EL (cell line): ENCODE measurements at regions not wholly inside any gene's neighbourhood (a gene's known extent, or its start where the extent isn't known, plus 50 kb on each side); places are given as distances from the start of the nearest gene placed in this dataset.

ENCODE experiments used
- DNase-seq: peaks from one replicate; pipeline ENCODE4 v3.0.0-alpha.2; 2016

GRCh38 chr7:18202315-18203045 lies 174.8 kb upstream of the PRPS1L1 start:
- no peak for DNase-seq

GRCh38 chr7:18206331-18206730 lies 178.7 kb upstream of the PRPS1L1 start:
- DNase-seq: no peak

- DNase-seq: no peak
Observed at GRCh38 chr7:18208921-18209320, 181.3 kb upstream of the PRPS1L1 start.

GRCh38 chr7:18210377-18210776 lies 182.7 kb upstream of the PRPS1L1 start:
- DNase-seq: no peak

GRCh38 chr7:18210788-18211187 lies 183.1 kb upstream of the PRPS1L1 start:
- no peak for DNase-seq

- peak; percentile 4 for DNase-seq
Observed at GRCh38 chr7:18212308-18212707, 184.7 kb upstream of the PRPS1L1 start.

GRCh38 chr7:18212758-18213157 lies 185.1 kb upstream of the PRPS1L1 start:
- DNase-seq: peak; percentile 11

- DNase-seq: no peak
Observed at GRCh38 chr7:18213652-18214051, 186.0 kb upstream of the PRPS1L1 start.

GRCh38 chr7:18216270-18216669 lies 188.6 kb upstream of the PRPS1L1 start:
- no peak for DNase-seq

- no peak for DNase-seq
Observed at GRCh38 chr7:18221377-18222293, 194.0 kb upstream of the PRPS1L1 start.

- DNase-seq: no peak
Observed at GRCh38 chr7:18222636-18223035, 195.0 kb upstream of the PRPS1L1 start.

GRCh38 chr7:18224138-18224537 lies 196.5 kb upstream of the PRPS1L1 start:
- DNase-seq: no peak

- no peak for DNase-seq
Observed at GRCh38 chr7:18225067-18225466, 197.4 kb upstream of the PRPS1L1 start.

- no peak for DNase-seq
Observed at GRCh38 chr7:18226598-18226997, 199.0 kb upstream of the PRPS1L1 start.

- DNase-seq: no peak
Observed at GRCh38 chr7:18228686-18229085, 201.0 kb upstream of the PRPS1L1 start.

GRCh38 chr7:18230271-18230670 lies 202.6 kb upstream of the PRPS1L1 start:
- DNase-seq: no peak

GRCh38 chr7:18231854-18232253 lies 204.2 kb upstream of the PRPS1L1 start:
- no peak for DNase-seq

GRCh38 chr7:18234519-18234918 lies 206.9 kb upstream of the PRPS1L1 start:
- no peak for DNase-seq

- DNase-seq: no peak
Observed at GRCh38 chr7:18235819-18236218, 208.2 kb upstream of the PRPS1L1 start.

GRCh38 chr7:18239212-18239611 lies 211.6 kb upstream of the PRPS1L1 start:
- DNase-seq: no peak

GRCh38 chr7:18241543-18242231 lies 214.0 kb upstream of the PRPS1L1 start:
- no peak for DNase-seq

- no peak for DNase-seq
Observed at GRCh38 chr7:18243731-18244130, 216.1 kb upstream of the PRPS1L1 start.

- no peak for DNase-seq
Observed at GRCh38 chr7:18250133-18250532, 222.5 kb upstream of the PRPS1L1 start.

GRCh38 chr7:18257711-18258110 lies 230.1 kb upstream of the PRPS1L1 start:
- DNase-seq: peak; percentile 34
